Body of pancreas (tissue), 4 donors: ENCODE measurements at regions not wholly inside any gene's neighbourhood (a gene's known extent, or its start where the extent isn't known, plus 50 kb on each side); places are given as distances from the start of the nearest gene placed in this dataset.

Experiments used
- ATAC-seq: fragments of 150-250 bp; one replicate; pipeline ENCODE4 v1.9.1; 2016
- DNase-seq, 4 donors: peaks; one replicate each; pipeline ENCODE4 v3.0.0-alpha.2; 2019
- H3K27ac ChIP-seq, 4 donors: fragments of 200-600 bp; sonication (generic); 1 replicate in 3 of 4; 2 replicates in 1 of 4; pipeline versions ENCODE4 v1.5.1 to v1.6.1; 2016 to 2019; ENCODE audit warnings: mild to moderate bottlenecking in 1 of 4, mixed read lengths in 1 of 4, moderate library complexity in 1 of 4
- H3K27me3 ChIP-seq, 2 donors: fragments of 200-600 bp; sonication (generic); one replicate each; pipeline ENCODE4 v1.6.0; 2016; ENCODE audit warnings: mild to moderate bottlenecking in 1 of 2
- H3K36me3 ChIP-seq, 2 donors: fragments of 200-600 bp; sonication (generic); replicated peaks in 1 of 2; 2 replicates each; pipeline ENCODE4 v1.5.1; 2016; ENCODE audit warnings: low read depth in 2 of 2; ENCODE audit not compliant: insufficient read depth in 1 of 2
- H3K4me1 ChIP-seq: fragments of 200-600 bp; sonication (generic); one replicate; pipeline ENCODE4 v1.6.0; 2016
- H3K4me3 ChIP-seq, 2 donors: fragments of 200-600 bp; sonication (generic); 1 replicate in 1 of 2; 2 replicates in 1 of 2; pipeline ENCODE4 v1.5.1; 2016 to 2019
- H3K9me3 ChIP-seq, 3 donors: fragments of 200-600 bp; sonication (generic); 1 replicate in 2 of 3; 2 replicates in 1 of 3; pipeline ENCODE4 v1.5.1; 2016
- CTCF ChIP-seq, 7 experiments: fragments of 450-650 bp in 4 of 7; fragments of 200-600 bp in 3 of 7; sonication (generic) in 3 of 7; IDR thresholded peaks; one replicate each; pipeline ENCODE4 v1.5.1; 2016 to 2019; ENCODE audit warnings: antibody characterized with exemption in 7 of 7
- POLR2A ChIP-seq, 3 donors: fragments of 450-650 bp; IDR thresholded peaks; one replicate each; pipeline ENCODE4 v1.6.1; 2016; ENCODE audit warnings: antibody characterized with exemption in 3 of 3, mild to moderate bottlenecking in 2 of 3
- WGBS, 2 donors: methylation state at CpG; one replicate each; pipeline ENCODE4 v1.1.5; 2017; 5-methylcytosine and 5-hydroxymethylcytosine counted together
- intact Hi-C: fragments of 100-400 bp; cut with DNase I; formaldehyde crosslinking; loops from one replicate; pipeline ENCODE4 v1.15.1; 2023

GRCh38 chr1:194369622-194370021, 1183.2 kb upstream of the B3GALT2 start:
- TF ChIP-seq CTCF (IDR thresholded peaks at IDR 0.05) (no peak), POLR2A (IDR thresholded peaks at IDR 0.05) (no peak)
- Histone ChIP-seq H3K36me3 (no peaks in the 10 kb centered on the region), H3K27ac (no peak overlapping the region), H3K9me3 (no peaks in the 10 kb centered on the region), H3K4me1 (no peaks in the 10 kb centered on the region), H3K27me3 (no peaks in the 10 kb centered on the region), H3K4me3 (no peak overlapping the region)
- intact Hi-C loops: no loop called here
- WGBS, 2 donors: 87 to 89% methylated on average over 1 of the region's 1 CpG
- ATAC-seq: no peak
- DNase-seq: no peak

- Histone ChIP-seq H3K4me3 (no peak overlapping the region), H3K4me1 (no peaks in the 10 kb centered on the region), H3K27me3 (no peaks in the 10 kb centered on the region), H3K9me3 (no peaks in the 10 kb centered on the region), H3K36me3 (no peaks in the 10 kb centered on the region), H3K27ac (no peak overlapping the region)
- intact Hi-C loops: no loop called here
- DNase-seq: no peak
- TF ChIP-seq POLR2A (IDR thresholded peaks at IDR 0.05) (no peak), CTCF (IDR thresholded peaks at IDR 0.05) (no peak)
- no peak for ATAC-seq
Measured at GRCh38 chr1:194369060-194369459, 1182.6 kb upstream of the B3GALT2 start.

- ATAC-seq: no peak
- TF ChIP-seq POLR2A (IDR thresholded peaks at IDR 0.05) (no peak), CTCF (IDR thresholded peaks at IDR 0.05) (no peak)
- H3K27ac ChIP-seq: no peak overlapping the region
Measured at GRCh38 chr1:194367121-194367520, 1180.7 kb upstream of the B3GALT2 start.

GRCh38 chr1:194366705-194367104, 1180.3 kb upstream of the B3GALT2 start:
- WGBS, 2 donors: 53 to 78% methylated on average over 1 of the region's 1 CpG
- intact Hi-C loops: no loop called here
- Histone ChIP-seq H3K27me3 (no peaks in the 10 kb centered on the region), H3K27ac (no peak overlapping the region), H3K9me3 (no peaks in the 10 kb centered on the region), H3K36me3 (no peaks in the 10 kb centered on the region), H3K4me3 (no peak overlapping the region), H3K4me1 (no peaks in the 10 kb centered on the region)
- no peak for ATAC-seq
- no peak for DNase-seq
- TF ChIP-seq POLR2A (IDR thresholded peaks at IDR 0.05) (no peak), CTCF (IDR thresholded peaks at IDR 0.05) (no peak)

More at GRCh38 chr1:194367121-194367520, 1180.7 kb upstream of the B3GALT2 start:
- Histone ChIP-seq H3K27me3 (no peaks in the 10 kb centered on the region), H3K36me3 (no peaks in the 10 kb centered on the region), H3K4me1 (no peaks in the 10 kb centered on the region), H3K9me3 (no peaks in the 10 kb centered on the region), H3K4me3 (no peak overlapping the region)
- intact Hi-C loops: no loop called here
- 62 to 66% methylated on average over 2 of the region's 2 CpGs for WGBS, 2 donors
- no peak for DNase-seq

- WGBS, 2 donors: 25 to 36% methylated on average over 4 of the region's 4 CpGs
- Histone ChIP-seq H3K4me1 (no peaks in the 10 kb centered on the region), H3K4me3 (no peak overlapping the region), H3K36me3 (no peaks in the 10 kb centered on the region), H3K27ac (no peak overlapping the region), H3K9me3 (no peaks in the 10 kb centered on the region), H3K27me3 (no peaks in the 10 kb centered on the region)
- TF ChIP-seq CTCF (IDR thresholded peaks at IDR 0.05) (no peak), POLR2A (IDR thresholded peaks at IDR 0.05) (no peak)
- no peak for ATAC-seq
- no peak for DNase-seq
- intact Hi-C loops: no loop called here
Measured at GRCh38 chr1:194362327-194362726, 1175.9 kb upstream of the B3GALT2 start.
